ENCODE measurements at regions not wholly inside any gene's neighbourhood (a gene's known extent, or its start where the extent isn't known, plus 50 kb on each side); places are given as distances from the start of the nearest gene placed in this dataset.
"Not testable (repeated sequence)": the region's sequence is repeated elsewhere in the genome, so short reads cannot be mapped to it uniquely, and the experiment has no call there.

DNA sequence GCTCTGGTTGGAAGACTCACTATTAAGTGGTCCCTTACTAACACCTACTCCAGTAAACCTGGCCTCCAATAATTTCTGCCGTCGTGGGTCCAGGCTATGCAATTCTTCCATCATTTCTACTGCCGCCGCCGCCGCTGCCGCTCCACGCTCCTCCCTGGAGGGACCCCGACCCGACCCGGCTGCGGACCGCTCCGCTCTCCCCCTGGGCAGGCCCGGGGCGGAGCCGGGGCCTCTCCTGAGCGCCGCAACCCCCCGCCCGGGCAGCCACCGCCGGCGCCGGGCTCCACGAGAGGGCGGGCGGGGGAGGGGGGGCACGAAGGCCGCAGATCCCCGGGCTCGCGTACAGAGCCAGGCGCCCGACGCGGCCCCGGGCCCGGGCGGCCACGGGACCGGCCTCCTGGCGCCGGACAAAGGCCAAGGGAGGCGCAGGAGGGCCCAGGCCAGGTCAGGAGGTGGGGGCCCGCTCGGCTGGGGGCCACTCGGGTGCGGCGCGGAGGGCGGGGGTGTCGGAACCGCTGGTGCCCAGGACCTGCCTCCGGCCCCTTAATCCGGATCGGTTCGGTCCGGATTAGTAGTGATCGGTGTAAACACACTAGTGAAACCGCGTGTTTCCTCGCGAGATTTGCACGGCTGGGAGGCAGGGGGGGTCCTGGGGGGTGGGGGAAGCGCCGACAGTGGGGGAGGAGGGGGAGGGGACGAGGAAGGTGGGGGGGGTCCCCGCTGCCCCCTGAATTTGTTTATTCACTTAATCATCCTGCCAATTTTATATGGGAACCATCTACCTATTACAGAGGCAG is 215.1 kb upstream of the CCL2 start:
- not testable (repeated sequence) for TF ChIP-seq ZNF274 (IDR thresholded peaks at IDR 0.05; ENCODE audit: low read depth, low read length); SUZ12 (IDR thresholded peaks at IDR 0.05; ENCODE audit: extremely low read depth, insufficient read depth, insufficient read length)
